GM19324 (cell line): ENCODE measurements at regions not wholly inside any gene's neighbourhood (a gene's known extent, or its start where the extent isn't known, plus 50 kb on each side); places are given as distances from the start of the nearest gene placed in this dataset.
"Not testable (repeated sequence)": the region's sequence is repeated elsewhere in the genome, so short reads cannot be mapped to it uniquely, and the experiment has no call there.

Experiments used
- ATAC-seq: cut with Tn5 transposase; IDR thresholded peaks from one replicate; pipeline ENCODE4 v1.9.1; 2021; ENCODE audit warnings: mild to moderate bottlenecking, moderate library complexity; ENCODE audit not compliant: unreplicated experiment, low FRiP score

GRCh38 chr7:113405296-113406056, 287.1 kb upstream of the SMIM30 start:
- no peak for ATAC-seq

GRCh38 chr7:113404245-113404644, 285.9 kb upstream of the SMIM30 start:
- no peak for ATAC-seq

GRCh38 chr7:113402482-113402881, 284.1 kb upstream of the SMIM30 start:
- ATAC-seq, result no peak

GRCh38 chr7:113402005-113402404, 283.7 kb upstream of the SMIM30 start:
- no peak for ATAC-seq

- no peak for ATAC-seq
These were observed 276.5 kb upstream of the SMIM30 start for GRCh38 chr7:113394856-113395255.

GRCh38 chr7:113392841-113393540, 274.6 kb upstream of the SMIM30 start:
- ATAC-seq, result no peak

- ATAC-seq, result no peak
These were observed 274.1 kb upstream of the SMIM30 start for GRCh38 chr7:113392421-113392820.

- no peak for ATAC-seq
These were observed 270.8 kb upstream of the SMIM30 start for GRCh38 chr7:113389112-113389646.

- ATAC-seq, result no peak
These were observed 265.3 kb upstream of the SMIM30 start for GRCh38 chr7:113383638-113384037.

GRCh38 chr7:113379746-113380145, 261.4 kb upstream of the SMIM30 start:
- no peak for ATAC-seq

GRCh38 chr7:113374955-113375354, 256.6 kb upstream of the SMIM30 start:
- no peak for ATAC-seq

- no peak for ATAC-seq
These were observed 255.5 kb upstream of the SMIM30 start for GRCh38 chr7:113373863-113374262.

GRCh38 chr7:113371416-113372043, 253.2 kb upstream of the SMIM30 start:
- ATAC-seq, result no peak

GRCh38 chr7:113370910-113371309, 252.6 kb upstream of the SMIM30 start:
- no peak for ATAC-seq

GRCh38 chr7:113368256-113368655, 249.9 kb upstream of the SMIM30 start:
- no peak for ATAC-seq

- no peak for ATAC-seq
These were observed 248.8 kb upstream of the SMIM30 start for GRCh38 chr7:113367041-113367586.

- ATAC-seq, result no peak
These were observed 247.8 kb upstream of the SMIM30 start for GRCh38 chr7:113366122-113366521.

GRCh38 chr7:113349339-113349738, 231.0 kb upstream of the SMIM30 start:
- no peak for ATAC-seq

- no peak for ATAC-seq
These were observed 221.3 kb upstream of the SMIM30 start for GRCh38 chr7:113339661-113340060.

GRCh38 chr7:113338071-113338696, 219.8 kb upstream of the SMIM30 start:
- ATAC-seq, result no peak

- not testable (repeated sequence) for ATAC-seq
These were observed 218.5 kb upstream of the SMIM30 start for GRCh38 chr7:113336838-113337237.
